ENCODE measurements at regions not wholly inside any gene's neighbourhood (a gene's known extent, or its start where the extent isn't known, plus 50 kb on each side); places are given as distances from the start of the nearest gene placed in this dataset.
A peak's percentile ranks its signal among the peaks of the same experiment; 100 is the strongest.

GRCh38 chr9:87270848-87271234 lies 226.8 kb upstream of the DAPK1 start:
- DNase-seq (no peak), ATAC-seq (no peak)
- Histone ChIP-seq H3K27me3 (no peaks in the 10 kb centered on the region), H3K27ac (peak overlapping the region in 2 of 12 donors; percentile 12 to 27), H3K4me3 (no peak overlapping the region), H3K4me1 (peaks cover 0 to 28% (median 17%) of the 10 kb centered on the region in 12 donors), H3K9me3 (peaks cover 0 to 5% (median 0%) of the 10 kb centered on the region in 12 donors), H3K36me3 (no peaks in the 10 kb centered on the region)
- TF ChIP-seq POLR2A (IDR thresholded peaks at IDR 0.05) (no peak), CTCF (IDR thresholded peaks at IDR 0.05) (no peak)
- intact Hi-C loops (cut with DNase I) = no loop called here
- WGBS, 4 donors = 64 to 75% (median 72%) methylated on average over 8 of the region's 8 CpGs

- Histone ChIP-seq H3K36me3 (no peaks in the 10 kb centered on the region), H3K27me3 (no peaks in the 10 kb centered on the region), H3K9me3 (no peaks in the 10 kb centered on the region), H3K27ac (no peak overlapping the region), H3K4me3 (no peak overlapping the region), H3K4me1 (peaks cover 0 to 28% (median 17%) of the 10 kb centered on the region in 12 donors)
- 86 to 88% (median 86%) methylated on average over 4 of the region's 4 CpGs for WGBS, 4 donors
- no peak for ATAC-seq
- TF ChIP-seq POLR2A (IDR thresholded peaks at IDR 0.05) (no peak), CTCF (IDR thresholded peaks at IDR 0.05) (no peak)
- no peak for DNase-seq
- intact Hi-C loops (cut with DNase I) = no loop called here
Measured at GRCh38 chr9:87271696-87272477, 225.8 kb upstream of the DAPK1 start.

GRCh38 chr9:87275047-87275725 lies 222.5 kb upstream of the DAPK1 start:
- ATAC-seq (no peak), DNase-seq (no peak)
- H3K27ac ChIP-seq = peak overlapping the region in 1 of 12 donors; percentile 30
- H3K4me3 ChIP-seq = no peak overlapping the region
- peaks cover 0 to 19% (median 7%) of the 10 kb centered on the region in 12 donors for H3K4me1 ChIP-seq
- intact Hi-C loops (cut with DNase I) = no loop called here
- H3K27me3 ChIP-seq = no peaks in the 10 kb centered on the region
- TF ChIP-seq POLR2A (IDR thresholded peaks at IDR 0.05) (no peak), CTCF (IDR thresholded peaks at IDR 0.05) (no peak)
- no peaks in the 10 kb centered on the region for H3K36me3 ChIP-seq
- 70 to 74% (median 72%) methylated on average over 9 of the region's 9 CpGs for WGBS, 4 donors
- H3K9me3 ChIP-seq = no peaks in the 10 kb centered on the region

- 86 to 91% (median 88%) methylated on average over 8 of the region's 8 CpGs for WGBS, 4 donors
- peaks cover 0 to 13% (median 0%) of the 10 kb centered on the region in 12 donors for H3K4me1 ChIP-seq
- no peaks in the 10 kb centered on the region for H3K9me3 ChIP-seq
- H3K4me3 ChIP-seq = no peak overlapping the region
- intact Hi-C loops (cut with DNase I) = no loop called here
- DNase-seq (no peak), ATAC-seq (peak in 1 of 4 donors; percentile 36)
- no peaks in the 10 kb centered on the region for H3K36me3 ChIP-seq
- no peaks in the 10 kb centered on the region for H3K27me3 ChIP-seq
- TF ChIP-seq POLR2A (IDR thresholded peaks at IDR 0.05) (no peak), CTCF (IDR thresholded peaks at IDR 0.05) (no peak)
- H3K27ac ChIP-seq = peak overlapping the region in 6 of 12 donors; percentile 5 to 39 (median 24)
Measured at GRCh38 chr9:87276327-87276841, 221.3 kb upstream of the DAPK1 start.

Measured in heart left ventricle (tissue), 16 donors.